Mesenchymal stem cell (in vitro differentiated cells and primary cell): ENCODE measurements at regions not wholly inside any gene's neighbourhood (a gene's known extent, or its start where the extent isn't known, plus 50 kb on each side); places are given as distances from the start of the nearest gene placed in this dataset.

Experiments
- DNase-seq: peaks from one replicate; pipeline ENCODE4 v3.0.0-alpha.2; 2013
- H2AFZ ChIP-seq: one replicate; pipeline ENCODE4 v1.6.1; 2013; ENCODE audit warnings: low read depth, mild to moderate bottlenecking, control low read depth, inconsistent platforms, low read length, moderate library complexity
- H2AK5ac ChIP-seq: 2 replicates; pipeline ENCODE4 v1.6.1; 2013; ENCODE audit warnings: low read length, moderate library complexity, mild to moderate bottlenecking, inconsistent platforms; ENCODE audit not compliant: severe bottlenecking
- H2BK120ac ChIP-seq: one replicate; pipeline ENCODE4 v1.6.1; 2013; ENCODE audit warnings: low read depth, mild to moderate bottlenecking, inconsistent platforms, low read length, moderate library complexity
- H2BK12ac ChIP-seq, 2 experiments: one replicate each; pipeline ENCODE4 v1.6.1; 2013; ENCODE audit warnings: inconsistent platforms in 2 of 2, low read length in 2 of 2, mild to moderate bottlenecking in 2 of 2, moderate library complexity in 2 of 2, control low read depth in 1 of 2
- H2BK15ac ChIP-seq: one replicate; pipeline ENCODE4 v1.6.1; 2013; ENCODE audit warnings: mild to moderate bottlenecking, low read depth, inconsistent platforms; ENCODE audit not compliant: poor library complexity, severe bottlenecking
- H2BK5ac ChIP-seq: 2 replicates; pipeline ENCODE4 v1.6.1; 2013; ENCODE audit warnings: low read depth, mild to moderate bottlenecking, low read length, control low read depth, inconsistent platforms; ENCODE audit not compliant: poor library complexity, severe bottlenecking
- H3K14ac ChIP-seq, 2 experiments: one replicate each; pipeline ENCODE4 v1.6.1; 2013; ENCODE audit warnings: inconsistent platforms in 2 of 2, low read length in 2 of 2, control low read depth in 1 of 2, mild to moderate bottlenecking in 1 of 2, moderate library complexity in 1 of 2
- H3K18ac ChIP-seq, 2 experiments: one replicate each; pipeline ENCODE4 v1.6.1; 2013; ENCODE audit warnings: inconsistent platforms in 2 of 2, low read length in 2 of 2, control low read depth in 1 of 2, low read depth in 1 of 2, mild to moderate bottlenecking in 1 of 2
- H3K23ac ChIP-seq, 2 experiments: one replicate each; pipeline ENCODE4 v1.6.1; 2013; ENCODE audit warnings: inconsistent platforms in 2 of 2, low read length in 2 of 2, mild to moderate bottlenecking in 2 of 2, moderate library complexity in 2 of 2, control low read depth in 1 of 2
- H3K27ac ChIP-seq: 2 replicates; pipeline ENCODE4 v1.5.1; 2013; ENCODE audit warnings: mild to moderate bottlenecking, moderate library complexity, low read length, control low read depth, inconsistent platforms; ENCODE audit not compliant: poor library complexity, severe bottlenecking
- H3K27me3 ChIP-seq, 2 experiments: 2 replicates each; pipeline versions ENCODE4 v1.6.1 to v1.7.0; 2013; ENCODE audit warnings: low read length in 2 of 2, mild to moderate bottlenecking in 2 of 2, moderate library complexity in 2 of 2, control low read depth in 1 of 2, inconsistent platforms in 1 of 2; ENCODE audit not compliant: control insufficient read depth in 1 of 2, insufficient read depth in 1 of 2
- H3K36me3 ChIP-seq, 2 experiments: 2 replicates each; pipeline versions ENCODE4 v1.6.1 to v1.7.0; 2013; ENCODE audit warnings: low read length in 2 of 2, control low read depth in 1 of 2, inconsistent platforms in 1 of 2, low read depth in 1 of 2, mild to moderate bottlenecking in 1 of 2; ENCODE audit not compliant: insufficient read depth in 2 of 2, control insufficient read depth in 1 of 2
- H3K4ac ChIP-seq, 2 experiments: one replicate each; pipeline ENCODE4 v1.6.1; 2013; ENCODE audit warnings: inconsistent platforms in 2 of 2, low read length in 2 of 2, mild to moderate bottlenecking in 2 of 2, moderate library complexity in 2 of 2, control low read depth in 1 of 2, low read depth in 1 of 2
- H3K4me1 ChIP-seq: 2 replicates; pipeline ENCODE4 v1.6.1; 2013; ENCODE audit warnings: low read depth, low read length, control low read depth; ENCODE audit not compliant: control insufficient read depth, insufficient read depth
- H3K4me2 ChIP-seq: 2 replicates; pipeline ENCODE4 v1.6.1; 2013; ENCODE audit warnings: low read length, mild to moderate bottlenecking, inconsistent platforms; ENCODE audit not compliant: poor library complexity, severe bottlenecking
- H3K4me3 ChIP-seq, 2 experiments: 2 replicates each; pipeline versions ENCODE4 v1.5.1 to v1.7.0; 2013; ENCODE audit warnings: low read length in 2 of 2, mild to moderate bottlenecking in 2 of 2, control low read depth in 1 of 2, low read depth in 1 of 2; ENCODE audit not compliant: insufficient read depth in 1 of 2
- H3K79me1 ChIP-seq: replicated peaks from 2 replicates; pipeline ENCODE4 v1.6.1; 2013; ENCODE audit warnings: mild to moderate bottlenecking, control low read depth, low read length, inconsistent platforms; ENCODE audit not compliant: poor library complexity, severe bottlenecking
- H3K9ac ChIP-seq: 2 replicates; pipeline ENCODE4 v1.7.0; 2013; ENCODE audit warnings: mild to moderate bottlenecking, low read length, moderate library complexity
- H3K9me3 ChIP-seq: 2 replicates; pipeline ENCODE4 v1.7.0; 2013; ENCODE audit warnings: mild to moderate bottlenecking, low read length; ENCODE audit not compliant: control insufficient read depth
- H4K8ac ChIP-seq: one replicate; pipeline ENCODE4 v1.6.1; 2013; ENCODE audit warnings: inconsistent platforms, mild to moderate bottlenecking, low read length, moderate library complexity
- H4K91ac ChIP-seq: one replicate; pipeline ENCODE4 v1.6.1; 2013; ENCODE audit warnings: mild to moderate bottlenecking, low read length, inconsistent platforms
- WGBS: methylation state at CpG from one replicate; pipeline ENCODE4 v1.1.7; 2013; ENCODE audit warnings: mixed read lengths; 5-methylcytosine and 5-hydroxymethylcytosine counted together

- H2BK15ac ChIP-seq, result no peak overlapping the region
- no peak overlapping the region for H3K4ac ChIP-seq
- H3K4me2 ChIP-seq, result no peak overlapping the region
- no peak overlapping the region for H3K23ac ChIP-seq
- H3K27ac ChIP-seq, result no peak overlapping the region
- DNase-seq, result no peak
- H3K4me3 ChIP-seq, result no peak overlapping the region
- no peak overlapping the region for H2AK5ac ChIP-seq
- no peak overlapping the region for H3K9ac ChIP-seq
- H3K14ac ChIP-seq, result no peak overlapping the region
- no peaks in the 10 kb centered on the region for H3K79me1 ChIP-seq
- H4K91ac ChIP-seq, result no peak overlapping the region
- no peak overlapping the region for H2AFZ ChIP-seq
- 54% methylated on average over 2 of the region's 2 CpGs for WGBS
- H2BK120ac ChIP-seq, result no peak overlapping the region
- H4K8ac ChIP-seq, result no peak overlapping the region
- no peaks in the 10 kb centered on the region for H3K36me3 ChIP-seq
- no peaks in the 10 kb centered on the region for H3K4me1 ChIP-seq
- H3K18ac ChIP-seq, result no peak overlapping the region
- H3K27me3 ChIP-seq, result no peaks in the 10 kb centered on the region
- no peak overlapping the region for H2BK12ac ChIP-seq
- H2BK5ac ChIP-seq, result no peak overlapping the region
- no peaks in the 10 kb centered on the region for H3K9me3 ChIP-seq
Observed at GRCh38 chr6:92024881-92025280, 1394.5 kb downstream of the EPHA7 start.

GRCh38 chr6:92024110-92024509 is 1395.2 kb downstream of the EPHA7 start:
- no peak overlapping the region for H2BK12ac ChIP-seq
- 100% methylated on average over 1 of the region's 1 CpG for WGBS
- no peak for DNase-seq

GRCh38 chr6:92023410-92023966 is 1395.9 kb downstream of the EPHA7 start:
- Histone ChIP-seq H3K27ac (no peak overlapping the region), H3K4ac (no peak overlapping the region), H3K9ac (no peak overlapping the region), H2BK12ac (no peak overlapping the region), H3K14ac (no peak overlapping the region), H4K91ac (no peak overlapping the region), H2AFZ (no peak overlapping the region), H3K4me1 (no peaks in the 10 kb centered on the region), H3K9me3 (no peaks in the 10 kb centered on the region), H3K4me2 (no peak overlapping the region), H3K79me1 (no peaks in the 10 kb centered on the region), H3K27me3 (no peaks in the 10 kb centered on the region), H3K36me3 (no peaks in the 10 kb centered on the region), H3K4me3 (no peak overlapping the region), H3K23ac (no peak overlapping the region), H2BK120ac (no peak overlapping the region), H2BK5ac (no peak overlapping the region), H4K8ac (no peak overlapping the region), H3K18ac (no peak overlapping the region), H2BK15ac (no peak overlapping the region), H2AK5ac (no peak overlapping the region)
- 92% methylated on average over 2 of the region's 2 CpGs for WGBS
- DNase-seq, result no peak

More at GRCh38 chr6:92024110-92024509, 1395.2 kb downstream of the EPHA7 start:
- Histone ChIP-seq H3K79me1 (no peaks in the 10 kb centered on the region), H2BK120ac (no peak overlapping the region), H2BK15ac (no peak overlapping the region), H4K8ac (no peak overlapping the region), H3K4ac (no peak overlapping the region), H3K23ac (no peak overlapping the region), H2BK5ac (no peak overlapping the region), H4K91ac (no peak overlapping the region), H3K36me3 (no peaks in the 10 kb centered on the region), H3K4me2 (no peak overlapping the region), H3K9me3 (no peaks in the 10 kb centered on the region), H3K27me3 (no peaks in the 10 kb centered on the region), H2AK5ac (no peak overlapping the region), H3K27ac (no peak overlapping the region), H3K9ac (no peak overlapping the region), H2AFZ (no peak overlapping the region), H3K18ac (no peak overlapping the region), H3K4me1 (no peaks in the 10 kb centered on the region), H3K4me3 (no peak overlapping the region), H3K14ac (no peak overlapping the region)

GRCh38 chr6:92011681-92012245 is 1407.6 kb downstream of the EPHA7 start:
- Histone ChIP-seq H3K4ac (no peak overlapping the region), H3K4me1 (no peaks in the 10 kb centered on the region), H3K79me1 (no peaks in the 10 kb centered on the region), H2BK120ac (no peak overlapping the region), H4K8ac (no peak overlapping the region), H4K91ac (peak overlapping the region; percentile 65), H2BK15ac (no peak overlapping the region), H3K9me3 (peaks cover 9% of the 10 kb centered on the region), H3K23ac (peak overlapping the region in 1 of 2 experiments; percentile 69), H3K27ac (no peak overlapping the region), H2BK5ac (no peak overlapping the region), H3K4me2 (no peak overlapping the region), H2AK5ac (no peak overlapping the region), H3K36me3 (no peaks in the 10 kb centered on the region), H3K18ac (no peak overlapping the region), H3K9ac (no peak overlapping the region), H3K4me3 (no peak overlapping the region), H2AFZ (no peak overlapping the region), H3K14ac (no peak overlapping the region), H2BK12ac (no peak overlapping the region), H3K27me3 (no peaks in the 10 kb centered on the region)
- DNase-seq, result no peak
- 94% methylated on average over 29 of the region's 29 CpGs for WGBS
